Liver (tissue), 8 donors: ENCODE measurements at regions not wholly inside any gene's neighbourhood (a gene's known extent, or its start where the extent isn't known, plus 50 kb on each side); places are given as distances from the start of the nearest gene placed in this dataset.

ENCODE experiments used
- DNase-seq: peaks from one replicate; pipeline ENCODE4 v3.0.0-alpha.2; 2017; ENCODE audit warnings: low spot score
- H3K27ac ChIP-seq, 2 donors: one replicate each; pipeline ENCODE4 v1.7.0; 2013; ENCODE audit warnings: inconsistent platforms in 2 of 2, low read length in 2 of 2, control low read depth in 1 of 2, low read depth in 1 of 2, mild to moderate bottlenecking in 1 of 2
- H3K27me3 ChIP-seq, 4 donors: one replicate each; pipeline versions ENCODE4 v1.6.1 to v1.7.0; 2013; ENCODE audit warnings: low read length in 3 of 4, inconsistent platforms in 1 of 4, mild to moderate bottlenecking in 1 of 4, moderate library complexity in 1 of 4; ENCODE audit not compliant: control insufficient read depth in 4 of 4, insufficient read depth in 4 of 4
- H3K36me3 ChIP-seq, 4 donors: one replicate each; pipeline versions ENCODE4 v1.6.1 to v1.7.0; 2013; ENCODE audit warnings: low read length in 3 of 4, mild to moderate bottlenecking in 3 of 4, low read depth in 1 of 4, moderate library complexity in 1 of 4; ENCODE audit not compliant: control insufficient read depth in 4 of 4, insufficient read depth in 3 of 4
- H3K4me1 ChIP-seq, 4 donors: one replicate each; pipeline versions ENCODE4 v1.6.1 to v1.7.0; 2013; ENCODE audit warnings: low read length in 3 of 4, mild to moderate bottlenecking in 3 of 4, moderate library complexity in 1 of 4; ENCODE audit not compliant: control insufficient read depth in 4 of 4, insufficient read depth in 4 of 4
- H3K4me3 ChIP-seq, 3 donors: one replicate each; pipeline versions ENCODE4 v1.6.1 to v1.7.0; 2013; ENCODE audit warnings: low read length in 3 of 3, control low read depth in 1 of 3, low read depth in 1 of 3, mild to moderate bottlenecking in 1 of 3
- H3K9ac ChIP-seq, 2 donors: one replicate each; pipeline ENCODE4 v1.7.0; 2013; ENCODE audit warnings: low read length in 2 of 2, mild to moderate bottlenecking in 2 of 2, moderate library complexity in 2 of 2, control low read depth in 1 of 2, low read depth in 1 of 2
- H3K9me3 ChIP-seq, 4 donors: one replicate each; pipeline versions ENCODE4 v1.6.1 to v1.7.0; 2013; ENCODE audit warnings: low read length in 3 of 4; ENCODE audit not compliant: control insufficient read depth in 4 of 4
- ATF3 ChIP-seq: IDR thresholded peaks from 2 replicates; pipeline ENCODE4 v1.6.1; 2016; ENCODE audit warnings: antibody characterized with exemption
- CTCF ChIP-seq: fragments of 150-350 bp; IDR thresholded peaks from 2 replicates; pipeline ENCODE4 v1.5.1; 2017; ENCODE audit warnings: improper control_type of control experiment, low read depth, low read length; ENCODE audit not compliant: missing input control
- EGR1 ChIP-seq, 2 donors: IDR thresholded peaks; 2 replicates each; pipeline ENCODE4 v1.6.1; 2016 to 2018; ENCODE audit warnings: antibody characterized with exemption in 2 of 2, low read depth in 2 of 2
- FOXA1 ChIP-seq: IDR thresholded peaks from 2 replicates; pipeline ENCODE4 v1.6.1; 2016; ENCODE audit warnings: antibody characterized with exemption
- FOXA2 ChIP-seq: IDR thresholded peaks from 2 replicates; pipeline ENCODE4 v1.6.1; 2016; ENCODE audit warnings: antibody characterized with exemption
- GABPA ChIP-seq, 2 donors: IDR thresholded peaks in 1 of 2; conservative IDR thresholded peaks in 1 of 2; 2 replicates each; pipeline ENCODE4 v1.6.1; 2016; ENCODE audit warnings: antibody characterized with exemption in 2 of 2, mild to moderate bottlenecking in 1 of 2, moderate library complexity in 1 of 2
- JUND ChIP-seq, 2 donors: IDR thresholded peaks; 2 replicates each; pipeline ENCODE4 v1.6.1; 2016; ENCODE audit warnings: antibody characterized with exemption in 2 of 2
- MAX ChIP-seq: IDR thresholded peaks from 2 replicates; pipeline ENCODE4 v1.6.1; 2016; ENCODE audit warnings: antibody characterized with exemption
- REST ChIP-seq: IDR thresholded peaks from 2 replicates; pipeline ENCODE4 v1.6.1; 2016; ENCODE audit warnings: antibody characterized with exemption, mild to moderate bottlenecking
- RXRA ChIP-seq, 2 donors: IDR thresholded peaks; 2 replicates each; pipeline ENCODE4 v1.6.1; 2017 to 2018; ENCODE audit warnings: antibody characterized with exemption in 2 of 2, mild to moderate bottlenecking in 1 of 2
- TAF1 ChIP-seq: conservative IDR thresholded peaks from 2 replicates; pipeline ENCODE4 v1.6.1; 2016; ENCODE audit warnings: antibody characterized with exemption, mild to moderate bottlenecking
- ZBTB33 ChIP-seq: IDR thresholded peaks from 2 replicates; pipeline ENCODE4 v1.6.1; 2016; ENCODE audit warnings: antibody characterized with exemption
- WGBS: extraction: QIAGEN DNeasy Blood & Tissue Kit; methylation state at CpG from one replicate; pipeline ENCODE4 v1.1.7; 2013; 5-methylcytosine and 5-hydroxymethylcytosine counted together
- donor health status: healthy.
- donor health status: healthy.
- donor health status: healthy.
- donor health status: healthy.
- donor health status: healthy.

GRCh38 chr10:106493226-106493625 lies 671.3 kb downstream of the SORCS1 start:
- H3K4me1 ChIP-seq: peaks cover 0 to 4% (median 2%) of the 10 kb centered on the region in 4 donors
- H3K27ac ChIP-seq: no peak overlapping the region
- DNase-seq: no peak
- H3K9me3 ChIP-seq: no peaks in the 10 kb centered on the region
- no peaks in the 10 kb centered on the region for H3K36me3 ChIP-seq
- H3K9ac ChIP-seq: no peak overlapping the region
- no peak for TF ChIP-seq MAX
- H3K4me3 ChIP-seq: no peak overlapping the region
- 82% methylated on average over 3 of the region's 3 CpGs for WGBS
- H3K27me3 ChIP-seq: no peaks in the 10 kb centered on the region

GRCh38 chr10:106487726-106488125 lies 676.8 kb downstream of the SORCS1 start:
- 74% methylated on average over 1 of the region's 1 CpG for WGBS
- Histone ChIP-seq H3K27me3 (no peaks in the 10 kb centered on the region), H3K9ac (no peak overlapping the region), H3K4me3 (no peak overlapping the region), H3K9me3 (no peaks in the 10 kb centered on the region), H3K36me3 (no peaks in the 10 kb centered on the region), H3K4me1 (no peaks in the 10 kb centered on the region), H3K27ac (no peak overlapping the region)
- no peak for TF ChIP-seq EGR1 (IDR thresholded peaks at IDR 0.05; ENCODE audit: low read depth in 2 of 2)
- TF ChIP-seq REST: no peak
- no peak for TF ChIP-seq FOXA1
- TF ChIP-seq CTCF: no peak
- no peak for TF ChIP-seq JUND (IDR thresholded peaks at IDR 0.05)
- TF ChIP-seq ATF3: no peak
- no peak for TF ChIP-seq RXRA (IDR thresholded peaks at IDR 0.05)
- TF ChIP-seq ZBTB33: no peak
- TF ChIP-seq FOXA2: no peak
- no peak for TF ChIP-seq GABPA (IDR thresholded peaks at IDR 0.05 in 1 of 2, conservative IDR thresholded peaks at IDR 0.05 in 1 of 2)
- no peak for TF ChIP-seq TAF1
- no peak for DNase-seq
